ENCODE measurements at regions not wholly inside any gene's neighbourhood (a gene's known extent, or its start where the extent isn't known, plus 50 kb on each side); places are given as distances from the start of the nearest gene placed in this dataset.

DNA sequence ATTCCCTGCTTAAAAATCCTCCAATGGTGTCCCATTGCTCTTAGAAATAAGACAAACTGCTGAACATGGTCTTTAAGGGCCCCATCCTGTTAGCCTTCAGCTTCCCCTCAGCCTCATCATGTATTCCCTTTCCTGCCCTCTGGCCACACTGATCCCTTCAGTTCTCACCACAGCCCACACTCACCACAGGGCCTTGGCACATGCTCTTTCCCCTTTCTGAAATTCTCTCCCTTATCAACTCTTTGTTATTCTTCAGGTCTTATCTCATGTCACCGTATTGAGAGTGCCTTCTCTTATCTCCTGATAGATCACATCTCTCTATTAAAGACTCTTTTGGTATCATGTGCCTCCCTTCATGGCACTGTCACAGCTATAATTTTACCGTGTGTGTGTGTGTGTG is 167.8 kb upstream of the MPPED2 start:
- ChIA-PET CTCF (no interaction called here), POLR2A (ENCODE audit: low non-redundant PET) (no interaction called here)
- DNase-seq (ENCODE audit: low spot score) = no peak

DNA sequence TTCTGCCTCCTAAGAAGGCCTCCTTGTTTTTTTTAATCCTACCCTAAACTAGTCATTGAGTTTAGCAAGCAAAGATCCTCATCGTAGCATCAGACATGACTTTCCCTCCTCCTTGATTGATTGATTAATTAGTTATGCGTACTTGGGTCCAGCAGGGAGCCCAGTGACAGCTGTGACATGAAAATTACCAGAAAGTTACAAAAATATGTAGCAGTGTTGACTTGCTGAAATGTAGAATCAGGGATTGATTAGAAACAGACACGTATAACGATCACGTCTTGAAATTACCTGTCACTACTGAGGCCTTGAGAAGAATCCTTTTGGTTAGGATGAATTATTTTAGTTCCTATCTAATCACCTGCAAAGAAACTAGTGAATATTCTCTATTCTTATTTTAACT is 167.4 kb upstream of the MPPED2 start:
- POLR2A ChIA-PET (ENCODE audit: low non-redundant PET) = no interaction called here
- DNase-seq (ENCODE audit: low spot score) = no peak
- H3K27ac ChIP-seq = no peak overlapping the region
- TF ChIP-seq CTCF (conservative IDR thresholded peaks at IDR 0.05; ENCODE audit: low read depth) = no peak
- CTCF ChIA-PET = no interaction called here

More for the DNA sequence above, 167.8 kb upstream of the MPPED2 start:
- H3K27ac ChIP-seq = no peak overlapping the region
- no peak for TF ChIP-seq CTCF (conservative IDR thresholded peaks at IDR 0.05; ENCODE audit: low read depth)

- ChIA-PET POLR2A (ENCODE audit: low non-redundant PET) (no interaction called here), CTCF (no interaction called here)
- TF ChIP-seq CTCF (conservative IDR thresholded peaks at IDR 0.05; ENCODE audit: low read depth) = no peak
- H3K27ac ChIP-seq = no peak overlapping the region
- no peak for DNase-seq (ENCODE audit: low spot score)
Measured at GRCh38 chr11:30749268-30749667, 163.1 kb upstream of the MPPED2 start.

- ChIA-PET CTCF (no interaction called here), POLR2A (ENCODE audit: low non-redundant PET) (no interaction called here)
- no peak for DNase-seq (ENCODE audit: low spot score)
- no peak overlapping the region for H3K27ac ChIP-seq
- no peak for TF ChIP-seq CTCF (conservative IDR thresholded peaks at IDR 0.05; ENCODE audit: low read depth)
Measured at GRCh38 chr11:30741039-30741550, 154.9 kb upstream of the MPPED2 start.

- no peak for TF ChIP-seq CTCF (conservative IDR thresholded peaks at IDR 0.05; ENCODE audit: low read depth)
- POLR2A ChIA-PET (ENCODE audit: low non-redundant PET) = no interaction called here
- no peak overlapping the region for H3K27ac ChIP-seq
- CTCF ChIA-PET = no interaction called here
- no peak for DNase-seq (ENCODE audit: low spot score)
Measured at GRCh38 chr11:30740091-30740490, 153.9 kb upstream of the MPPED2 start.

DNA sequence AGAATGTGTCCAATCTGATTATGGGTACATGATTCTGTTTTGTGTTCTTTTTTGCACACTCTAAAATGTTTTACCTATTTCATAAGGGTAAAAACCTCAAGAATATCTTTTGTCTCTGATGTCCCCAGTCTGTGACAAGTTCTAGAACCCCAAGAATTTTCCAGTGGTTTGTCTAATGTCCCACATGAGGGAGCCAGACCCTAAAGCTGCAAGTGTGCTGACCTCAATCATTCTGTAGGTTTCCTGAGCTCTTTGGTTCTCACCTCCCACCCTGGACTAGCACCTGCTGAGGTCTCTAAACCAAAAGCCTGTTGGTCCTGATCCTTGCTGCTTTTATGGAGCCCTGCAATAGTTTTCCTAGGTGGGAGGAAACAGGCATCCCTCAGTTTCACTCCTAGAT is 149.8 kb upstream of the MPPED2 start:
- ChIA-PET POLR2A (ENCODE audit: low non-redundant PET) (no interaction called here), CTCF (no interaction called here)
- no peak overlapping the region for H3K27ac ChIP-seq
- DNase-seq (ENCODE audit: low spot score) = no peak
- no peak for TF ChIP-seq CTCF (conservative IDR thresholded peaks at IDR 0.05; ENCODE audit: low read depth)

- ChIA-PET POLR2A (ENCODE audit: low non-redundant PET) (no interaction called here), CTCF (no interaction called here)
- no peak for TF ChIP-seq CTCF (conservative IDR thresholded peaks at IDR 0.05; ENCODE audit: low read depth)
- no peak overlapping the region for H3K27ac ChIP-seq
- DNase-seq (ENCODE audit: low spot score) = no peak
Measured at GRCh38 chr11:30733748-30734147, 147.6 kb upstream of the MPPED2 start.

Measured in RWPE1 (cell line).